ENCODE measurements at regions not wholly inside any gene's neighbourhood (a gene's known extent, or its start where the extent isn't known, plus 50 kb on each side); places are given as distances from the start of the nearest gene placed in this dataset.
"Not testable (repeated sequence)": the region's sequence is repeated elsewhere in the genome, so short reads cannot be mapped to it uniquely, and the experiment has no call there.

DNA sequence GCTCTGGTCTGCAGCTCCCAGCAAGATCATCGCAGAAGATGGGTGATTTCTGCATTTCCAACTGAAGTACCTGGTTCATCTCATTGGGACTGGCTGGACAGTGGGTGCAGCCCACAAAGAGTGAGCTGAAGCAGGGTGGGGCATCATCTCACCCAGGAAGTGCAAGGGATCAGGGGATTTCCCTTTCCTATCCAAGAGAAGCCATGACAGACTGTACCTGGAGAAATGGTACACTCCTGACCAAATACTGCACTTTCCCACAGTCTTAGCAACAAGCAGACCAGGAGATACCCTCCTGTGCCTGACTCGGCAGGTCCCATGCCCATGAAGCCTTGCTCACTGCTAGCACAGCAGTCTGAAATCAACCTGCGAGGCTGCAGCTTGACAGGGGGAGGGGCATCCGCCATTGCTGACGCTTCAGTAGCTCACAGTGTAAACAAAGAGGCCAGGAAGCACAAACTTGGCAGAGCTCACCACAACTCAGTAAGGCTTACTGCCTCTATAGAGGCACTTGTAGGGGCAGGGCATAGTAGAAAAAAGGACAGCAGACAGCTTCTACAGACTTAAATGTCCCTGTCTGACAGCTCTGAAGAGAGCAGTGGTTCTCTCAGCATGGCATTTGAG is 60.5 kb downstream of the AREG start:
- ATAC-seq, result not testable (repeated sequence)

DNA sequence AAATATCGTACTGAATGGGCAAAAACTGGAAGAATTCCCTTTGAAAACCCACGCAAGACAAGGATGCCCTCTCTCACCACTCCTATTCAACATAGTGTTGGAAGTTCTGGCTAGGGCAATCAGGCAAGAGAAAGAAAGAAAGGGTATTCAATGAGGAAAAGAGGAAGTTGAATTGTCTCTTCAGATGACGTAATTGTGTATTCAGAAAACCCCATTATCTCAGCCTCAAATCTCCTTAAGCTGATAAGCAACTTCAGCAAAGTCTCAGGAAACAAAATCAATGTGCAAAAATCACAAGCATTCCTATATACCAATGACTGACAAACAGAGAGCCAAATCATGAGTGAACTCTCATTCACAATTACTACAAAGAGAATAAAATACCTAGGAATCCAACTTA is 64.4 kb downstream of the AREG start:
- not testable (repeated sequence) for ATAC-seq

DNA sequence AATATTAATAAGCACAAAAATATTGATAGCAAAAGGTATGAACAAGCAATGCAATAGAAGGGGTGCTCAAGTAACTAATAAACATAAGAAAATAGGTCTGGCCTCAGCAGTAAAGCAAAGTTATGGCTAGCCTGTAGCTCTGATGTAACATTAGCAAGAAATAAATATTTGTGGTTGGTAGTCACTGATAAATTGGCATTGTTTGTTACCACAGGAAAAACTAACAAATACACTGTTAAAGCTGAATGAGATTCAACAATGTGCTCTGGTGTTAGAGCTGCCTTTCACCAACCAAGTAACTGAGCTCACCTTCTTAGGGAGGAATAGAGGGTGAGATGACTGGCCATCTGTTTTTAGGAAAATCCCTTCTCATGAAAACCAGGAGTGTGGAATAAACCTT is 71.4 kb downstream of the AREG start:
- ATAC-seq, result no peak
- TF ChIP-seq, protein P1, sequence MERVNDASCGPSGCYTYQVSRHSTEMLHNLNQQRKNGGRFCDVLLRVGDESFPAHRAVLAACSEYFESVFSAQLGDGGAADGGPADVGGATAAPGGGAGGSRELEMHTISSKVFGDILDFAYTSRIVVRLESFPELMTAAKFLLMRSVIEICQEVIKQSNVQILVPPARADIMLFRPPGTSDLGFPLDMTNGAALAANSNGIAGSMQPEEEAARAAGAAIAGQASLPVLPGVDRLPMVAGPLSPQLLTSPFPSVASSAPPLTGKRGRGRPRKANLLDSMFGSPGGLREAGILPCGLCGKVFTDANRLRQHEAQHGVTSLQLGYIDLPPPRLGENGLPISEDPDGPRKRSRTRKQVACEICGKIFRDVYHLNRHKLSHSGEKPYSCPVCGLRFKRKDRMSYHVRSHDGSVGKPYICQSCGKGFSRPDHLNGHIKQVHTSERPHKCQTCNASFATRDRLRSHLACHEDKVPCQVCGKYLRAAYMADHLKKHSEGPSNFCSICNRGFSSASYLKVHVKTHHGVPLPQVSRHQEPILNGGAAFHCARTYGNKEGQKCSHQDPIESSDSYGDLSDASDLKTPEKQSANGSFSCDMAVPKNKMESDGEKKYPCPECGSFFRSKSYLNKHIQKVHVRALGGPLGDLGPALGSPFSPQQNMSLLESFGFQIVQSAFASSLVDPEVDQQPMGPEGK (CRISPR knock-in tag; IDR thresholded peaks at IDR 0.05; ENCODE audit: borderline replicate concordance), result no peak
- TF ChIP-seq CSDC2 (CRISPR knock-in tag; IDR thresholded peaks at IDR 0.05), result no peak

DNA sequence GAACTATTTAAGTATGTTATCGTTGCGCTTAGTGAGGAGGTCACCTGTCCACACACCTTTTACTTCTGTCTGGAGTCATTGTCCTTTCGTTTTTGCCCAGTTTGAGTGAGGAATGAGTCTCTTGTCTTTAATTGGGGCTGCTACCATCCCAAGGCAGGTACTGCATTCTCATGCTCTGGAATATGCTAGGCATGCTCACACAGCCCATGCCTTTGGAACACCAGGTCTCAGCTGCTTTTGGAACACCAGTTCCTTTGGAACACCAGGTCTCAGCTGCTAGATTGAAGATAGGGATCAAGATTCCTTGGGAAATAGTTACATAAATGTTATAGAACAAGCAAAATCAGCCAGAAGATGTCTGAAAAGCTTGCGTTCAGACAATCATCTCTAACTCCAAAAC is 73.1 kb downstream of the AREG start:
- ATAC-seq, result no peak
- TF ChIP-seq GLIS3 (CRISPR knock-in tag; IDR thresholded peaks at IDR 0.05), result no peak
- TF ChIP-seq, protein P1 (CRISPR knock-in tag; IDR thresholded peaks at IDR 0.05; ENCODE audit: borderline replicate concordance), result no peak
- no peak for TF ChIP-seq OSR1 (CRISPR knock-in tag; IDR thresholded peaks at IDR 0.05)
- TF ChIP-seq, protein P2, sequence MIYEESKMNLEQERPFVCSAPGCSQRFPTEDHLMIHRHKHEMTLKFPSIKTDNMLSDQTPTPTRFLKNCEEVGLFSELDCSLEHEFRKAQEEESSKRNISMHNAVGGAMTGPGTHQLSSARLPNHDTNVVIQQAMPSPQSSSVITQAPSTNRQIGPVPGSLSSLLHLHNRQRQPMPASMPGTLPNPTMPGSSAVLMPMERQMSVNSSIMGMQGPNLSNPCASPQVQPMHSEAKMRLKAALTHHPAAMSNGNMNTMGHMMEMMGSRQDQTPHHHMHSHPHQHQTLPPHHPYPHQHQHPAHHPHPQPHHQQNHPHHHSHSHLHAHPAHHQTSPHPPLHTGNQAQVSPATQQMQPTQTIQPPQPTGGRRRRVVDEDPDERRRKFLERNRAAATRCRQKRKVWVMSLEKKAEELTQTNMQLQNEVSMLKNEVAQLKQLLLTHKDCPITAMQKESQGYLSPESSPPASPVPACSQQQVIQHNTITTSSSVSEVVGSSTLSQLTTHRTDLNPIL (CRISPR knock-in tag; IDR thresholded peaks at IDR 0.05; ENCODE audit: low read depth), result no peak

DNA sequence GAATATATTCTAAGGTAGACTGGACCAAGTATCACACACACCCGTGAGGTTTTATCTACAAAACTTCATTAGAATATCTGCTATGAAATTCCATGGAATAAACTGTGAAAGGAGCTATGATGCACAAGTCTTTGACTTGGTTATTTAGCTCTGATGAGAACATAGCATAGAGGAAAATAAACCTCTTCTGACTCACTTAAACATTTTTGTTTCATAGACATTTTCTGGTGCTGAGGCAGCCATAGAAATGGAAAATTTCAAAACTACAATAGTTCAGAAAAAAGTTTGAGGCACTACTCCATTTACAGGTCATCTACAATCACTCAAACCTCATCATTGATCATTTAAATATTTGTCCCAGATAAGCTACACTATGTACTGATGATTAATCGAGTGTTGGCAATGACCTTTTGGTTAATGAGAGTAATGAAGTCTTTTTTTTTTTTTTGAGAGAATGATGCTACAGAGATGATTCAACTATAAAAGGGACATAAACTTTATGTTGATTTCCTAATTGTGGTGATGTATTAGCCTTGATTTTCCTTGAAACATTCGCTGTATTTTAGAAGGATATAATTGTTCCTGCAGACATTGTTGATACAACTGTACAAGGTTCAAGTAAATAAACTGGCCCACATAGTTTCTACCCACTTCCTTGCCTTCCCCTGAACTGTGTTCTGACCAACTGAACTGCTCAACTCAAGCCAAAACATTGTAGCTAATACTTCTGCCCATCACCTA is 77.5 kb downstream of the AREG start:
- no peak for ATAC-seq
- TF ChIP-seq OSR1 (CRISPR knock-in tag; IDR thresholded peaks at IDR 0.05) (no peak), ZC3H10 (CRISPR knock-in tag; IDR thresholded peaks at IDR 0.05) (no peak), ZNF565 (CRISPR knock-in tag; conservative IDR thresholded peaks at IDR 0.05; ENCODE audit: low read depth) (no peak), ISL1 (CRISPR knock-in tag; IDR thresholded peaks at IDR 0.05) (no peak), ESRRG (CRISPR knock-in tag; IDR thresholded peaks at IDR 0.05) (no peak), TCF4 (CRISPR knock-in tag; IDR thresholded peaks at IDR 0.05; ENCODE audit: borderline replicate concordance) (no peak), PPARA (CRISPR knock-in tag; IDR thresholded peaks at IDR 0.05; ENCODE audit: borderline replicate concordance) (no peak), ZNF70 (CRISPR knock-in tag; IDR thresholded peaks at IDR 0.05) (no peak), ARNTL (CRISPR knock-in tag; IDR thresholded peaks at IDR 0.05; ENCODE audit: borderline replicate concordance, low read depth) (no peak), BACH2 (CRISPR knock-in tag; IDR thresholded peaks at IDR 0.05; ENCODE audit: borderline replicate concordance) (no peak)
- TF ChIP-seq, protein P1 (CRISPR knock-in tag; IDR thresholded peaks at IDR 0.05; ENCODE audit: borderline replicate concordance), result no peak
- TF ChIP-seq, protein P3, sequence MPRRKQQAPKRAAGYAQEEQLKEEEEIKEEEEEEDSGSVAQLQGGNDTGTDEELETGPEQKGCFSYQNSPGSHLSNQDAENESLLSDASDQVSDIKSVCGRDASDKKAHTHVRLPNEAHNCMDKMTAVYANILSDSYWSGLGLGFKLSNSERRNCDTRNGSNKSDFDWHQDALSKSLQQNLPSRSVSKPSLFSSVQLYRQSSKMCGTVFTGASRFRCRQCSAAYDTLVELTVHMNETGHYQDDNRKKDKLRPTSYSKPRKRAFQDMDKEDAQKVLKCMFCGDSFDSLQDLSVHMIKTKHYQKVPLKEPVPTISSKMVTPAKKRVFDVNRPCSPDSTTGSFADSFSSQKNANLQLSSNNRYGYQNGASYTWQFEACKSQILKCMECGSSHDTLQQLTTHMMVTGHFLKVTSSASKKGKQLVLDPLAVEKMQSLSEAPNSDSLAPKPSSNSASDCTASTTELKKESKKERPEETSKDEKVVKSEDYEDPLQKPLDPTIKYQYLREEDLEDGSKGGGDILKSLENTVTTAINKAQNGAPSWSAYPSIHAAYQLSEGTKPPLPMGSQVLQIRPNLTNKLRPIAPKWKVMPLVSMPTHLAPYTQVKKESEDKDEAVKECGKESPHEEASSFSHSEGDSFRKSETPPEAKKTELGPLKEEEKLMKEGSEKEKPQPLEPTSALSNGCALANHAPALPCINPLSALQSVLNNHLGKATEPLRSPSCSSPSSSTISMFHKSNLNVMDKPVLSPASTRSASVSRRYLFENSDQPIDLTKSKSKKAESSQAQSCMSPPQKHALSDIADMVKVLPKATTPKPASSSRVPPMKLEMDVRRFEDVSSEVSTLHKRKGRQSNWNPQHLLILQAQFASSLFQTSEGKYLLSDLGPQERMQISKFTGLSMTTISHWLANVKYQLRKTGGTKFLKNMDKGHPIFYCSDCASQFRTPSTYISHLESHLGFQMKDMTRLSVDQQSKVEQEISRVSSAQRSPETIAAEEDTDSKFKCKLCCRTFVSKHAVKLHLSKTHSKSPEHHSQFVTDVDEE (CRISPR knock-in tag; IDR thresholded peaks at IDR 0.05), result no peak
- TF ChIP-seq, protein P4, sequence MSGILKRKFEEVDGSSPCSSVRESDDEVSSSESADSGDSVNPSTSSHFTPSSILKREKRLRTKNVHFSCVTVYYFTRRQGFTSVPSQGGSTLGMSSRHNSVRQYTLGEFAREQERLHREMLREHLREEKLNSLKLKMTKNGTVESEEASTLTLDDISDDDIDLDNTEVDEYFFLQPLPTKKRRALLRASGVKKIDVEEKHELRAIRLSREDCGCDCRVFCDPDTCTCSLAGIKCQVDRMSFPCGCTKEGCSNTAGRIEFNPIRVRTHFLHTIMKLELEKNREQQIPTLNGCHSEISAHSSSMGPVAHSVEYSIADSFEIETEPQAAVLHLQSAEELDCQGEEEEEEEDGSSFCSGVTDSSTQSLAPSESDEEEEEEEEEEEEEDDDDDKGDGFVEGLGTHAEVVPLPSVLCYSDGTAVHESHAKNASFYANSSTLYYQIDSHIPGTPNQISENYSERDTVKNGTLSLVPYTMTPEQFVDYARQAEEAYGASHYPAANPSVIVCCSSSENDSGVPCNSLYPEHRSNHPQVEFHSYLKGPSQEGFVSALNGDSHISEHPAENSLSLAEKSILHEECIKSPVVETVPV (CRISPR knock-in tag; IDR thresholded peaks at IDR 0.05), result no peak

All from SK-N-SH treated with all-trans-retinoic acid at 6 μM for 48 hours (cell line).